ENCODE measurements at regions not wholly inside any gene's neighbourhood (a gene's known extent, or its start where the extent isn't known, plus 50 kb on each side); places are given as distances from the start of the nearest gene placed in this dataset.
"Not testable (repeated sequence)": the region's sequence is repeated elsewhere in the genome, so short reads cannot be mapped to it uniquely, and the experiment has no call there.

DNA sequence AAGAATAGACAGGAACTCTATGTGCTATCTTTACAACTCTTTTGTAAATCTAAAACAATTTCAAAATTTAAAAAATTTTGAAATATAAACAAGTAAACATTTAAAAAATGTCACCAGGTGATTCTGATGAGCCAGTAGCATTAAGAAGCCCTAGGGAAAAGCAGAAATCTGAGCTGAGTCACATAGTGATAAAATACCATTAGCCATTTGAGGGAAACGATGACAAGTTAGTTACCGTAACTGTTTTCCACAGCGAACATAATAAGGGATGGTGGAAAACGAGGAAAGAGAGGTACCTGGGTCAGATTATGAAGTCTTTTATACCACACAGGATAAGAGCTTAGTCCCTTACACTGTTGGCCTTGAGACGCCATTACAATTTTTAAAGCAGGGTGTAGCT lies 55.5 kb downstream of the PRR15 start:
- DNase-seq: no peak

DNA sequence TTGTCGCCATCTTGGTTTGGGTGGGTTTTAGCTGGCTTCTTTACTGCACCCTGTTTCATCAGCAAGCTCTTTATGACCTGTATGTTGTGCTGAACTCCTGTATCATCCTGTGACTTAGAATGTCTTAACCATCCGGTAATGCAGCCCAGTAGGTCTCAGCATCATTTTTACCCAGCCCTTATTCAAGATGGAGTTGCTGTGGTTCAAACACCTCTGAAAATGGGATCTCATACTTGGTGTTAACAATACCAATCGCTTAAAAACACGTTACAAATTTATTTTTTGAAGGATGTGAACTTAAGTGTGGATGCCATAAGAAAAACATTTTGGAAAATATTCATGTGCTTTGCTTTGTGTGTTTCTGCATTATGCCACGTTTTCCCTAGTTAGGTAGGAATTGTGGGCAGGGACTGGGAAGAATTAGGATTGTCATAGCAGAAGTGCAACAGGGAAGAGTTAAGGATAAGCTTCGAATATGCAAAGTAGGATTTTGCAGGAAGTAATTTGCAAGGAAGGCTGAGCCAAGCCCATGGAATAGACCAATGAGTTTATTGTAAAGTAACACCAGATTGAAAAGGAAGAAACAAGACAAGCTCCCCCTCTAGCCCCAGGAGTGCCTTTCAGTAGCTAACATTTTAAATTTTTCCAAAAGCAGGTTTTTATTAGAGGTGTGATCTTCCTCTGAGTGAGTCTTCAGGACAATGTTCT lies 56.4 kb downstream of the PRR15 start:
- no peak for DNase-seq

DNA sequence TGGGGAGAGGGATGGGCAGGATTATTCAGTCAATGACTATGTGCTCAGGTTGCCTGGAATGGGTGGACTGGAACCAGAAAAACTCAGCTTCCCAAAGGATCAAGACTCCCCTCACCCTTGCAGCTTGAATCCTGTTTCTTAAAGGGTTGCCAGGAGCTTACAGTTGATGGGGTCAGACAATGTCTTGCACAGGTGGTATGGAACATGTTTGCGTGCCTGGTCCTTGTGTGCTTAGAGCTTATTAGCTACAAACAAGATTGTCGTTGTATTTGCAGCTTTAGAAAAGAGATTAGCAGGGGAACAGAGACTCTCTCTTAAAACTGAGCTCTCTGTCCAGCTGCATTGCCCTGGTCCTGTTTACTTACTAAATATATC lies 56.9 kb downstream of the PRR15 start:
- DNase-seq: no peak

DNA sequence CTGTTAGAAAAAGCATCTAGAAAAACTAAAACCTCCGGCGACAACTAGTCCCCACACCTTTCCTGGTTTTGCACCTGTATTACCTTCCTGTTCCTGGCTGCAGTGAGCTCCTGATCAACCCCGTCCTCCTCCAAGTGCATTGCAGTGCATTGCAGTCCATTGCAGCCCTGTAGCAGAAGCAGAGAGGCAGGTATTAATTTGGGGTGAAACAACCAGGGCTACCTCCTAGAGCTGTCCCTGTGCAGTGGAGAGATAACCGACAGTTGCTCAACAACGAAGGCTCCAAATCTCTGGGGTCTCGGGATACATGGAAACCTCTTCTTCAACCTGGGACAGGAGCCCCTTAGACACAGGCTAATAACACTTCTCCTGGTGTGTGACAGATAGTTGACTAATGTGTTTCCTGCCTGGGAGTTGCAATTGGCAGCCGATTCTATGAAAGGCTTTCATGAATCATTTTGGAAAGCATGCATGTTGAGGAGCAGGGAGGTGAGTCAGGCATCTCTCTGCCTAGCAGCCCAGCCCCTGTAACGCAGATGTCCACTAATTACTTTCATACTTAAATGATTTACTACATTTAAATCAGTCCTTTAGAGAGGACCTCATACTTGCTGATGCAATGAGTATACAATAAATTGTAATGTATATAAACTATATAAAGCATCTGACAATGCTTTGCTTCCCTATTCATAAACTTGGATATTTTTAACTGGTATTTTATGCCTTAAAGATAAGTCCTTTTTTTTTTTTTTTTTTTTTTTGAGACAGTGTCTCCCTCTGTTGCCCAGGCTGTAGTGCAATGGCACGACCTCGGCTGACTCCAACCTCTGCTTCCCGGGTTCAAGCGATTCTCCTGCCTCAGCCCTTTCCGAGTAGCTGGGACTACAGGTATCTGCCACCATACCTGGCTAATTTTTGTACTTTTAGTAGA lies 59.0 kb downstream of the PRR15 start:
- no peak for DNase-seq

DNA sequence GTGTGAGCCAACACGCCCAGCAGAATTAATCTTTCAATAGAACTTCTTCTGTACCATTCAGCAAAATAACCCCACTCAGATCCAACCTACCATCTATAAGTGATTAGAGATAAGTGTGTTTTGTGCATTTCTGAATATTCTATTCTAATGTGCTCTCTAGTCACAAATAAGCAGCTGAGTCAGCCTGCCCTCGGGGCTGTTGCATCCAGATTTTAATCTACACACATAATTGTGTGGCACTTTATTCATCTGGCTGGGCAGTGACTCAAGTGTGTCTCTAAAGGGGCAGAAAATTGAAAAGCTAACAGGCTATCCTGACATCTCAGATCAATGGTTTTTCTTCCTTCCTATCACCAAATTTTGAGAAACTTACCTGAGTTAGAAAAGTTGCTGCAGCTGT lies 60.3 kb downstream of the PRR15 start:
- no peak for DNase-seq

DNA sequence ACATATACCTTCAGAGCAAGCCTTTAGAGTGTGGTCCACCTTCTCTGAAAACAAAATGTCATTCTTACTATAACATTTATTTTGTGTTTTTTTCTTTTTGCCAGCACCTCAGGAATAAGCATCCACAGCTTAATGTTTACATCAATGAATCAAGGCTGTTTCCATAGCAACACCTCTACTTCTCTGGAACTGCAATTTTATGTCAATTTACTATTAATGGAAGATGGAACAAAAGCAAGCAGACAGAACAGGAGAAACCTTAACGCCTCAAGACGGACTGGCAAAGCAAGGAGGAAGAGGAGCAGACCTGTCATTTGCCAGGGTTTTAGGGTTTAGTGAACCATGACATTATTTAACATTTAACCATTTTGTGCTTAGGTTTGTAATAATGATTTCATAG lies 63.1 kb downstream of the PRR15 start:
- DNase-seq: no peak

DNA sequence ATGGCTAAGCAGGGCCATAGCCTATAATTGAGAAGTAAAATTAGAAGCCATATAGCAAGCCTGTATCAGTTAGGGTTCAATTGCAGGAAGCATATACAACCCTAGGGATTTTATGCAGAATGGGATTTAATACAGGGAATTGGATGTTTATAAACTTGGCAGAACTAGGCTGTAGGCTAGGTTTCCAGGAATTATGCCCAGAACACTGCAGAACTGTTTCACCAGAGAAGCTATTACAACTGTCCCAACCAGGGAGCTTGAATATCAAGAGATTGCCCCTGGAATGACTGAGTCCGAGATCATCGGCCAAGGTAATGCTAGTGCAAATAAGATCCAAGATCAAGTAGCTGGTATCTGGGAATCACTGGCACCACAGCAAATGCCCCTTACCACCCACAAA lies 64.0 kb downstream of the PRR15 start:
- no peak for DNase-seq

DNA sequence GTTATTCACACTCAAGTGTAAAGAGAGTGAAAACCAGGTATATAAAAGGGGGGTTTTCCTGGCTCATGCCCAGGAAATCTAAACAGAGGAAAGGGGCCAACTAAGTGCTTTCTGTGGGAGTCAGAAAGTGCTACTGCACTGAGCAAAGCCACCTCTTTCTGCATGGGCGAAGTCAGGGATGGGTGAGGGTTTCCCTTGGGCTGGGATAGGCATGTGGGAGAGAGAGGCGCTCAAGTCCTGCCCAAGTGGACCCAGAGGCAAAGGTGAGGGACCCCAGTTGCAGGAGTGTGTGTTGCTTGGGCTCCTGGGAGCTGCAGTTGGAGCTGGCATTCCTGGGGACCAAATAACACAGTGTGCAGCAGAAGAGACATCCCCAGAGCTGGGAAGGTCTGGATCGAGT lies 65.9 kb downstream of the PRR15 start:
- DNase-seq: no peak

DNA sequence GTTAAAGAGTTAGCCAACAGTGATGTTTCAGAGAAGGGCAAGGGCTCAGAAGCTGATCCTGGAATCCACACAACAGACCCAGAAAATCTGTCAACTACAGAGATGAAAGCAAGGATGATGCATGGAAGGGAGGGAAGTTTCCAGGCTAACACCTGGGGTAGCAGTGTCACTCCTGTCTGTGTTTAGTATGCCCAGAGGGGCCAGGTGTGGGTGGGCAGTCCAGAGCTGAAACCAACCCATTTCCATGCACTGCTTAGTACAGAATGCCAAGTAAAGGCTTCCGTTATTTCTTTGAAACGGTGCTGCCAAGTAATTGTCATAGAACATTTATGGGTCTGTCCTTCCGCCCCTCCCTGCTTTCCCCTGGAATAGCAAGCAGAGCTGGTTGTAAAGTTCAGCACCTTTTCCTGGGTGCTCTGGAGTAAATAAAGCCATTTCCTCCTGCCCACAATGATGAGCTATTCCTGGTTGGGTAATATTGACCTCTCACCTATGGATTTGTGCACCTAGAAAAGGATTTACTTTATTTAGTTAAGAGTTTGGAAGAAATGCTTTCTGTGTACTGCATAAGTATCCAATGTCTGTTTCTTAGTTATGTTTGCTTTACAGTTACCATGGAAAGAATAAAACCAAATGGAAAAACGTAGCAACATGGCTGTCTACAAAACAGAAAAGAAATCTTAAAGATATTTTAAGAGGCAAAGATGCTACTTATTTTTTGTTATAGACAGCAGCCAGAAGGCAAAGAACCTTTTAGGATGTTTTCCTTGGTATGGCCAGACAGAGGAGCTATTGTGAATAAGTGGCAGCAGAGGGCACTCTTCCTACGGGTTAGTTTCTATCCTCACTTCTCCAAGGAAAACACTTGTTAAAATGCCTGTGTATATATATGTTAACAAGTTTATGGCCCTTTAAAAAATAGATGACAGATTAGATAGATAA lies 71.7 kb downstream of the PRR15 start:
- not testable (repeated sequence) for DNase-seq

DNA sequence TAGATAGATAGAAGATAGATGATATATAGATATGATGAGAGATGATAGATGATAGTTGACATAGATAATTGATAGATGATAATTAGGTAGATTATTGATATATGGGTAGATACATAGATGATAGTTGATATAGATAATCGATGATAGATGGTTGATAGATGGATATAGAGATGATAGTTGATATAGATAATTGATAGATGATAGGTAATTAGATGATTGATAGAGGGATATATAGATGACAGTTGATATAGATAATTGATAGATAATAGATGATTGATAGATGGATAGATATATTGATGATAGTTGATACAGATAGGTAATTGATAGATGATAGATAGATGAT lies 72.3 kb downstream of the PRR15 start:
- DNase-seq: no peak

DNA sequence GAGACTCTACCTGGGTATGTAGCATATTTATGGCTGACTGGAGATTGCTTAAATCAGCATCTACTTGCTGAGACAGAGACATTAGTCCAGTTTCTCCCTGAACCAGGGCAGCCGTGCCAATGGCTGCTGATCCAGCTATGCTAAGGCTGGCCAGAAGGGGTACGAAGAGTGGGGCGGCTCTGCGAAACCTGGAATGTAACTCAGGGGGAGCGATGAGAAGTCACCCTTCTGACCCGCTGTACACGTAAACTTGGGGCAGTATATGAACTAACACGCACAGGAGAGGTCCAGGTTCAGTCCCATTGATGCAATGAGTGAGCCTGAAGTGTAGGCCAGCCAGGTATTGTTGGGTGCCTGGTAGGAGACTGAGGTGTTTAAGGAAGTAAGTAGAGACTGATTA lies 73.7 kb downstream of the PRR15 start:
- DNase-seq: no peak

DNA sequence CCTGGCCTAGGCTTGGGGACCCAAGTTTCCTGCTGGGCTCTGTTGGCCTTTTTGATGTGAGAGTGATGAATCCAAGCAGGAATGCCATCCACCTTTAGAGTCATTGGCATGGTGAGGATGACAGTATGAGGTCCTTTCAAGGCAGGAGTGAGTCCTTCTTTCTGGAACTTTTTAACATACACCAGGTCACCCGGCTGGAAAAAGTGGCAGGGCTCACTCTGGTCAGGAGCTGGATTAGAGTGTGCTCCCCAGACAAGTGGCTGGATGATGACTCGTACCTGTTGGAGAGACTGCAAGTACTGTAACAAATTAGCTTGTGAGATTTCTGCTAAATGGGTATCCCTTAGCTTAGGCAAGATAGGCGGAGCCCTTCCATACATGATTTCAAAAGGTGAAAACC lies 75.2 kb downstream of the PRR15 start:
- not testable (repeated sequence) for DNase-seq

DNA sequence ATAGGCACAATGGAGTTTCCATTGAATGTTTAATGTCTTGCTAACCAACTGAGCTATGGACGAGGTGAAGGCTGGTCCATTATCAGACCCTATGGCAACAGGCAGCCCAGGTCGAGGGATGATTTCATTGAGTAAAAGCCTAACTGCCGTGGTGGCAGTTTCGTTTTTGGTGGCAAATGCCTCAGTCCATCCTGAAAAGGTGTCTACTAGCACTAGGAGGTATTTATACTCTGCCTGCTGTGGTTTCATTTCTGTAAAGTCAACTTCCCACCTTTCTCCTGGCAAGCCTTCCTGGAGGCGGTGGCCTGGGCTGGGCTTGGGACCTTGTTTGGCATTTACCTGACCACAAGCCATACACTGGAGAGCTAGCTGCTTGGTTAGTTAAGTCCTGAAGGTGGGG lies 75.8 kb downstream of the PRR15 start:
- DNase-seq: no peak

DNA sequence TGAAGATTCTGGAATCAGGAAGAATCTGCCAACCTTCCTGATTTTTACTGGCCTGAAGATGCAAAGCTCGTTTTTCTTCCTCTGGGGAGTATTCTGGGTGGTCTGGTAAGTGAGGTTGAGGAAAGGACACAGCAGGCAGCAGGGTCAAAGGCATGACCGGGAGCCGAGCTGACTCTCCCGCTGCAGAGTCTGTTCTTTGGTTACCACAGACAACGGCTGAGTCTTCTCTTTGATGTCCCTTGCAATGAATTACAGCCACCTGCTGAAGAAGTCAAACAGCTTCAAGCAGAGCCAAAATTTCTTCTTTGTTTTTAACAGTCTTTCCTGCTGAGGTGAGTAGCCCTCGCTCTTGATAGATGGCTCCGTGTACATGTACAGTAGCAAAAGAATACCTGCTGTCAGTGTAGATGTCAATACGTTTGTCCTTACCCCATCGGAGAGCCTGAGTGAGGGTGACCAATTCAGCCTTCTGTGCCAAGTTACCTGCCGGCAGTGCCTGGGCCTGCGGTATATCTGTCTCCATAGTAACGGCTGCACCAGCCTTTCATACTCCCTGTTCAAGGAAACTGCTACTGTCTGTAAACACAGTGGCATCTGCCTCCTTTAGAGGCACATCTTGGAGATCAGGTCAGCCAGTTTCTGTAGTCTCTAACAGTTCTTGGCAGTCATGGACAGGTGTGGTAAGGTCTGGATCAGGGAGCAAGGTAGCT lies 76.4 kb downstream of the PRR15 start:
- DNase-seq: no peak

DNA sequence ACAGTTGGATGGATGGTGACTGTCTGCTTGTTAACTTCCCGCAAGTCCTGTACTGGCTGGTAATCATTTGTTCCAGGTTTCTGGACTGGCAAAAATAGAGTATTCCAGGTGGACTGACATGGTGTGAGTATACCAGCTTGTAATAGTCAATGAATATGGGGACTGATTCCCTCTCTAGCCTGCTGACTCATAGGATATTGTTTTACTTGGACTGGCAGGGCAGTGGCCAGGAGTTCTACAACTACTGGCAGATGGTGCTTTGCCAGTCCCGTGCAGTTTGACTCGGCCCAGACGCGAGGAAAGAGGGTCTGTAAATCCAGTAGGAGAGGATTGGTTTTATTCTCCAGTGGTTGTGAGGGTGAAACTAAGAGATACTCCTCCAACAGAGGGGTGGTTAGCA lies 78.0 kb downstream of the PRR15 start:
- DNase-seq: no peak

DNA sequence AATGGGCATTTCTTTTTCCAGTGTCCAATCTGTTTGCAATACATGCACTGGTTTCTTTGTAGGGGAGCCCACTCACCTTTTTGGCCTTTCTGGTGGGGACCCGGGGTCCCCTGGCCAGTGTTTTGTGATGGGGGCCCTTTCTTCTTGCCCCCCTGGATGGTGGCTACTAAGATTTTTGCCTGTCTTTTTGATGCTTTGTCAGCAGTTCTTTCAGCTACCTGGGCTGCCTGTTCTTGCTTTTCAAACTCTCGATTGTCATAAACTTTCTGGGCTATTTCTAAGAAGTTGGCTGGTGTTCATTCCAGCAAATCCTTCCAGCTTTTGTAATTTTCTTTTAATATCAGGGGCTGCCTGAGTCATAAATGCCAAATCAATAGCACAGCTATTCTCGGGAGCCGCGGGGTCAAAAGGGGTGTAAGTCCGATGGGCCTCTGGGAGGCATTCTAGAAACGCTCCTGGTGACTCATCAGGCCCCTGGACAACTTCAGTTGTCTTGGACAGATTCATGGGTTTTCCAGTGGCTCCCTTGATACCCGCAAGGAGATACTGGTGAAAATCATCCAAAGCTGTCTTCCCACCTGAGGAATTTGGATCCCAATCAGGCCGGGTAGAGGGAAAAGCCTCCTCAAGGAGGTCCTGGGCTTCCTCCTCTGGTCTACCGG lies 79.0 kb downstream of the PRR15 start:
- DNase-seq: no peak

DNA sequence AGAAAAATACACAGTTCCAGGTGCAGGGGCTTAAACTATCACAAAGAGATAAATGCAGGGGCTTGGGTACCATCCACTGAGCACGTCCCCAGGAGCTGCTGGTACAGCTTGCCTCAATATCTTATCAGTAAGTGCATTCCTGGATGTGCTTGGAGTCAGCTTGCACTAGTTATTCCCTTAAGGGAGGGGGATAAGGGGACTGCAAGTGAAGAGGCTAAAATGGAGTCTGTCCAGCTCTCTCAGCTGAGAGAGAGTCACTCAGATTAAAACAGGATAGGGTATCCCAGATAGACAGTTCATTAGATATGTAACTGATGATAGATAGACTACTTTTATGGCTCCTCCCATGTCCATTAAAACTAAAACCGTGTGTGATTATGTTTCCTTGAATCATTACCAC lies 82.5 kb downstream of the PRR15 start:
- DNase-seq: not testable (repeated sequence)

DNA sequence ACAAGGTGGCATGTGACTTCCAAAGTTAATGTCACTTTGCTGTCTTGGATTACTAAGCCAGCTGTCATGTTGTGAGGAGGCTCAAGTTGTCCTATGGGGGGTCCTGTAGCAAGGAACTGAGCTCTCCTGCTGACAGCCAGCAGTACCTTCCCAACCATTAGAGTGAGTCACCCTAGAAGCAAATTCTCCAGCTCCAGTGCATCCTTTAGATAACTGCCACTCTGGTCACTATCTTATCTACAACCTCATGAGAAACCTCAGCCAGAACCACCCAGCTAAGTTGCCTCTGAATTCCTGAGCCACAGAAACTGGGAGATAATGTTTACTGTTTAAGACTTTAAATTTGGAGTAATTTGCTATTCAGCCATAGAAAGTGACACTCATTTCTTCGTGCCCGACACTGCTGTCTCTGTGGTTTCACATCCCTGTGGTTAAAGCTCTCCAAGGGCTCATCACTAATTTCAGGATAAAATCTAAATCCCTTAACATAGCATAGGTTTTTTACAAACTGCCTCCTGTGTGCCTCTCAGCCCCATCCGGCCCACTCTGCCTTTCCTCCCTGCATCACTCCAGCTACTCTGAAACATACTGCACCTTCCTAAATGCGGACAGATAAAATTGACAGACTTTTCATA lies 83.5 kb downstream of the PRR15 start:
- no peak for DNase-seq

DNA sequence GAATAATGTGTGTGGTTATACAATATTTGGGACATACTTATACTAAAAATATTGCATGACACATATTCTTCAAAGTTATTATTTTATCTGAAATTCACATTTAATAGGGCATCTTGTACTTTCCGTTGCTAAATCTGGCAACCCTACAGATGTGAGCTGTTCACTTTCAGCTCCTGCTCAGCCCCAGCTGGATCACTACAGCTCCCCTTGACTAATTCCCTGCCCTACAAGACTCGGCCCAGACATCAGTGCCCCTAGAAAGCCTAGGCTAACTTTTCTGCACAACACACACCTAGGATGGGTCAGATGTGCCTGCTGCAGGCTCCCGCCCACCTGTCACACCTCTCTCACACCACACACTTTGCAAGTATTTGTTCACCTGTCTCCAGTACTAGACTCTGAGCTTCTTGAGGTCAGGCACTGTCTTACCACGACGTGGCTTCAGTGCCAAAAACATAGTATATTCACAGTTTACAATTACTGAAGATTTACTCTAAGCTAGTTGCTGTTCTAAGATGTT lies 84.1 kb downstream of the PRR15 start:
- DNase-seq: not testable (repeated sequence)

DNA sequence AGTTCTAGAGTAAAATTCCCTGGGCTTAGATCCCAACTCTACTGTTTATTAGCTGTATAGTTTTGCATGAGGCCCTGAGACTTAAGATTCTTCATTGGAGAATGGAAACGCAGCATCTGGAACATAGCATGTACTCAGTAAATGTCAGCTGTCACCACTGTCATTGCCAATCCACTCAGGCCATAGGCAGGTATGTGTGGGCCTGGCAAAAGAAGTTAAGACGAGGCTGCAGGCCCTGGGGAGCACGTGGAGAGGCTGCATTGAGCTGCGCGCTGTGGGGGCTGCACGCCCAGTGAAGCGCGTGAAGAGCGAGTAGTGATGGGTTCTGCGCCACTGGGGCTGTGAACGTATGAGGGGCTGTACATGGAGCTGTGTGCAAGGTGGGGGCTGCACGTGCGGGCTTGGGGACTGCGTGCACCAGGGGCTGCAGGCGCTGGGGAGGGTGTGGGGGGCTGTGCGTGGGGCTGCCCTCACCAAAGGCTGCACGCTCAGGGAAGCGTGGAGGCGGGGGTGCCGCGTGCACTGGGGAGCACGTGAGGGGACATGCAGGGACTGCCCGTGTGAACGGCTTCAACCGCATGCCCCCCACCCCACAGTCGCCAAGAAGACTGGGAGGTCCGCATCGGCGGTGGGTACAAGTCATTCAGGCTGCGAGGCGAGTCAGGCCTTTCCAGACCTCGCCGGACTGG lies 85.5 kb downstream of the PRR15 start:
- no peak for DNase-seq

DNA sequence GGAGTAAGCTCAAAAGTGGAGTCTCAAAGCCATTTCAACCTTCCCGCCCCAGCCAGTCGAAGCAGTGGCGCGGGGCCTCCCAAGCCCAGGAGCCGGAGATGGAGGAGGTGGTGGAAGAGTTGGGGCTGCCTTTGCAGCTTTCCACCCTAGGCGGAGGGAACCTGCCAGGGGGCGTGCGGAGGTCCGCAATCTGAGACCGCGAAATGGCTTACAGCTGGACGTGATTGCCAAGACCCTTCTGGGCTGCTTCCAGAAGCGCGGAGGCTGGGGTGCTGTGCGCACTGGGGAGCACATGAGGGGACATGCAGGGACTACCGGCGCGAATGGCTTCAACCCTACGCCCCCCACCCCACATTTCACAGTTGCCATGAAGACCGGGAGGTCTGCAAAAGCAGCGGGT lies 86.2 kb downstream of the PRR15 start:
- DNase-seq: no peak
